Spleen (tissue), 7 donors: ENCODE measurements at regions not wholly inside any gene's neighbourhood (a gene's known extent, or its start where the extent isn't known, plus 50 kb on each side); places are given as distances from the start of the nearest gene placed in this dataset.

Source experiments
- POLR2AphosphoS5 ChIP-seq, 3 donors: sonication (generic); formaldehyde crosslinking; IDR thresholded peaks; one replicate each; pipeline ENCODE4 v1.5.1; 2017; ENCODE audit warnings: antibody characterized with exemption in 3 of 3
- TF ChIP-seq, protein P1 (sequence below), 11 experiments: fragments of 200-600 bp in 7 of 11; fragments of 450-650 bp in 4 of 11; sonication (generic) in 4 of 11; IDR thresholded peaks in 8 of 11; conservative IDR thresholded peaks in 3 of 11; 1 replicate in 7 of 11; 2 replicates in 4 of 11; pipeline versions ENCODE4 v1.4.0 to v1.8.0; 2016 to 2021; ENCODE audit warnings: antibody characterized with exemption in 11 of 11, inconsistent platforms in 4 of 11, mild to moderate bottlenecking in 1 of 11
- donor health status: DM: no; HTN: no; CAD: no; lungs with moderate emphysema.
- donor health status: DM: no; HTN: no; CAD: no.
- donor health status: DM: no; HTN: no; CAD: no.

DNA sequence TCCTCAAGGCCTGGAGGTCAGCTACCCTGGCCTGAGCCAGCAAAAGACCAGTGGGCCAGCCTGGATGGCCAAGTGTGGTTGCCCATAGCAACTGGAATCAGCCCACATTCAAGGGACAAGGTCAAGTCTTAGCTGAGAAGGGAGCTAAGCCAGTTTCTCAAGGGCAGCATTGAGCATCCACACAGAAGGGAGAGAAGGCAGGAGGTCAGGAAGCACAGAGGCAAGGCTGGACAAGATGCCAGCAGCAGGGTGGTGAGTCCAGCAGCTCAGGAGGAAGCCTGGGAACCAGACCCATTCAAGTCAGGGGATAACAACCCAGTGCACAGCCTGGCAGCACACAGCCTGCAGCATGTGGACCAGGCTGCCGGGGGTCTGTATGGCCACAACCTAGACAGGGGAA, 54.0 kb upstream of the ZMIZ1 start:
- TF ChIP-seq, protein P1, sequence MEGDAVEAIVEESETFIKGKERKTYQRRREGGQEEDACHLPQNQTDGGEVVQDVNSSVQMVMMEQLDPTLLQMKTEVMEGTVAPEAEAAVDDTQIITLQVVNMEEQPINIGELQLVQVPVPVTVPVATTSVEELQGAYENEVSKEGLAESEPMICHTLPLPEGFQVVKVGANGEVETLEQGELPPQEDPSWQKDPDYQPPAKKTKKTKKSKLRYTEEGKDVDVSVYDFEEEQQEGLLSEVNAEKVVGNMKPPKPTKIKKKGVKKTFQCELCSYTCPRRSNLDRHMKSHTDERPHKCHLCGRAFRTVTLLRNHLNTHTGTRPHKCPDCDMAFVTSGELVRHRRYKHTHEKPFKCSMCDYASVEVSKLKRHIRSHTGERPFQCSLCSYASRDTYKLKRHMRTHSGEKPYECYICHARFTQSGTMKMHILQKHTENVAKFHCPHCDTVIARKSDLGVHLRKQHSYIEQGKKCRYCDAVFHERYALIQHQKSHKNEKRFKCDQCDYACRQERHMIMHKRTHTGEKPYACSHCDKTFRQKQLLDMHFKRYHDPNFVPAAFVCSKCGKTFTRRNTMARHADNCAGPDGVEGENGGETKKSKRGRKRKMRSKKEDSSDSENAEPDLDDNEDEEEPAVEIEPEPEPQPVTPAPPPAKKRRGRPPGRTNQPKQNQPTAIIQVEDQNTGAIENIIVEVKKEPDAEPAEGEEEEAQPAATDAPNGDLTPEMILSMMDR (IDR thresholded peaks at IDR 0.05 in 8 of 11, conservative IDR thresholded peaks at IDR 0.05 in 3 of 11), result no peak
- no peak for TF ChIP-seq POLR2AphosphoS5 (IDR thresholded peaks at IDR 0.05)
